Thyroid gland (tissue), 4 donors: ENCODE measurements at regions not wholly inside any gene's neighbourhood (a gene's known extent, or its start where the extent isn't known, plus 50 kb on each side); places are given as distances from the start of the nearest gene placed in this dataset.

Experiments used
- CTCF ChIP-seq, 6 experiments: fragments of 200-600 bp in 3 of 6; fragments of 450-650 bp in 3 of 6; sonication (generic) in 3 of 6; IDR thresholded peaks; one replicate each; pipeline ENCODE4 v1.5.1; 2016 to 2019; ENCODE audit warnings: antibody characterized with exemption in 6 of 6, mild to moderate bottlenecking in 2 of 6, inconsistent platforms in 1 of 6, moderate library complexity in 1 of 6
- POLR2A ChIP-seq, 2 donors: fragments of 450-650 bp; IDR thresholded peaks; one replicate each; pipeline ENCODE4 v1.6.1; 2017; ENCODE audit warnings: antibody characterized with exemption in 2 of 2, mild to moderate bottlenecking in 2 of 2, moderate library complexity in 1 of 2

DNA sequence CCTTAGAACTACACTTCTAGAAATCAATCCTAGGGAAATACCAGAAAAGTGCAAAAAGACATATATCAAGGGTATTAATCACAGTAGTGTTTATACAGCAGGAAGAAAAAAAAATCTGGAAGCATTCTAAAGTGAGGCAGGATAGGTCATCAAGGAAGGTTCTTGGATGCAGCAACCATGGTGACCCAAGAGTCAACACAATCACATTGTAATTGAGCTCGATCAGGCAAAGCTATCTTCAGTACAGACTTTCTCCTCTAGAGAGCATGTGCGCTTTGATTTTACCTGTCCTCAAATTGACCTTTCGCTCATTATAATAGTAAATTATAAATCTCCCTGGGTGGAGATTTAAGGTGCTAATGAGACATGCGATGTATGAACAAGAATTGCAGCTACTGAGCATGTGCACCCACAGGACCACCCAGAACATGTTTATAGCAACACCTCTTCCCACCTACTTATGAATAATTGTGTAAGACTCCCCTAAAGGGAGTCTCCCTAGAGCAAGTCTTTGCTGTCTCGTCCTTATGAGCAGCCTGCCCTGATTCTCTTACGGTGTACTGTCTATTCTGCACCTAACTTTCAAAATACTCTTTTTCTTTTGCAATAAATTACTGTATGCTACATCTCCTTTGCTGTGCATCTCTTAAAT is 297.7 kb downstream of the ATPSCKMT start:
- TF ChIP-seq POLR2A (IDR thresholded peaks at IDR 0.05) (no peak), CTCF (IDR thresholded peaks at IDR 0.05) (no peak)
